Germinal center (tissue), 1 donor: ENCODE measurements at regions not wholly inside any gene's neighbourhood (a gene's known extent, or its start where the extent isn't known, plus 50 kb on each side); places are given as distances from the start of the nearest gene placed in this dataset.

Experiments used
- DNase-seq: peaks from one replicate; pipeline ENCODE4 v3.0.0; 2012; ENCODE audit warnings: mixed read lengths, low spot score

GRCh38 chr14:25150934-25151790, 101.2 kb upstream of the STXBP6 start:
- peak; percentile 34 for DNase-seq

GRCh38 chr14:25150401-25150800, 100.5 kb upstream of the STXBP6 start:
- DNase-seq: no peak

- no peak for DNase-seq
Observed at GRCh38 chr14:25140411-25140810, 90.5 kb upstream of the STXBP6 start.

- no peak for DNase-seq
Observed at GRCh38 chr14:25136811-25137210, 86.9 kb upstream of the STXBP6 start.

GRCh38 chr14:25134184-25134583, 84.2 kb upstream of the STXBP6 start:
- no peak for DNase-seq

- peak; percentile 65 for DNase-seq
Observed at GRCh38 chr14:25132732-25133422, 82.9 kb upstream of the STXBP6 start.

GRCh38 chr14:25132094-25132493, 82.1 kb upstream of the STXBP6 start:
- no peak for DNase-seq

GRCh38 chr14:25122843-25123242, 72.9 kb upstream of the STXBP6 start:
- DNase-seq: no peak

GRCh38 chr14:25122211-25122610, 72.3 kb upstream of the STXBP6 start:
- no peak for DNase-seq

GRCh38 chr14:25121337-25122129, 71.6 kb upstream of the STXBP6 start:
- no peak for DNase-seq

GRCh38 chr14:25120261-25120660, 70.3 kb upstream of the STXBP6 start:
- DNase-seq: no peak

GRCh38 chr14:25118671-25119070, 68.7 kb upstream of the STXBP6 start:
- DNase-seq: no peak

- no peak for DNase-seq
Observed at GRCh38 chr14:25117342-25117741, 67.4 kb upstream of the STXBP6 start.

GRCh38 chr14:25116607-25117006, 66.7 kb upstream of the STXBP6 start:
- no peak for DNase-seq

GRCh38 chr14:25113394-25113793, 63.4 kb upstream of the STXBP6 start:
- DNase-seq: no peak

- DNase-seq: no peak
Observed at GRCh38 chr14:25111061-25111601, 61.2 kb upstream of the STXBP6 start.

GRCh38 chr14:25110106-25110505, 60.2 kb upstream of the STXBP6 start:
- DNase-seq: no peak

GRCh38 chr14:25108959-25109358, 59.0 kb upstream of the STXBP6 start:
- no peak for DNase-seq

- no peak for DNase-seq
Observed at GRCh38 chr14:25108291-25108690, 58.3 kb upstream of the STXBP6 start.

- DNase-seq: no peak
Observed at GRCh38 chr14:25103820-25104219, 53.9 kb upstream of the STXBP6 start.

GRCh38 chr14:25103271-25103670, 53.3 kb upstream of the STXBP6 start:
- no peak for DNase-seq

GRCh38 chr14:25102788-25103187, 52.8 kb upstream of the STXBP6 start:
- DNase-seq: no peak
